ENCODE measurements at regions not wholly inside any gene's neighbourhood (a gene's known extent, or its start where the extent isn't known, plus 50 kb on each side); places are given as distances from the start of the nearest gene placed in this dataset.
"Not testable (repeated sequence)": the region's sequence is repeated elsewhere in the genome, so short reads cannot be mapped to it uniquely, and the experiment has no call there.

- DNase-seq: no peak
Measured at GRCh38 chr2:234564699-234565098, 67.8 kb upstream of the ARL4C start.

GRCh38 chr2:234559609-234560008 lies 62.7 kb upstream of the ARL4C start:
- no peak for DNase-seq

DNA sequence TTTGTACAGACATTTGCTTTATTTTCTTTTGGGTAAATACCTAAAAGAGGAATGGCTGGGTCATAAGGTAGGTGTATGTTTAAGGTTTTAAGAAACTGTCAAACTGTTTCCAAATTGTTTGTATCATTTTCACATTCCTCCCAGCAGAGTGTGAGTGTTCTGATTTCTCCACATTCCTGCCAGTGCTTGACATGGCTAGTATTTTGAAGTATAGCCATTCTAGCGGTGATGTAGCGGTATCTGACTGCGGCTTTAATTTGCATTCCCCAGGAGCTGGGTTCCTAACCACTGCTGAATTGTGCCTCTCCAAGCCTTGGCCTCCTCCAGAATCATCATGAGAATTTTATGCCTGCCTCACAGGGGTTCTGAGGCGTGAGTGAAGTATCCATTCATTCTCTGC lies 61.8 kb upstream of the ARL4C start:
- DNase-seq: no peak

DNA sequence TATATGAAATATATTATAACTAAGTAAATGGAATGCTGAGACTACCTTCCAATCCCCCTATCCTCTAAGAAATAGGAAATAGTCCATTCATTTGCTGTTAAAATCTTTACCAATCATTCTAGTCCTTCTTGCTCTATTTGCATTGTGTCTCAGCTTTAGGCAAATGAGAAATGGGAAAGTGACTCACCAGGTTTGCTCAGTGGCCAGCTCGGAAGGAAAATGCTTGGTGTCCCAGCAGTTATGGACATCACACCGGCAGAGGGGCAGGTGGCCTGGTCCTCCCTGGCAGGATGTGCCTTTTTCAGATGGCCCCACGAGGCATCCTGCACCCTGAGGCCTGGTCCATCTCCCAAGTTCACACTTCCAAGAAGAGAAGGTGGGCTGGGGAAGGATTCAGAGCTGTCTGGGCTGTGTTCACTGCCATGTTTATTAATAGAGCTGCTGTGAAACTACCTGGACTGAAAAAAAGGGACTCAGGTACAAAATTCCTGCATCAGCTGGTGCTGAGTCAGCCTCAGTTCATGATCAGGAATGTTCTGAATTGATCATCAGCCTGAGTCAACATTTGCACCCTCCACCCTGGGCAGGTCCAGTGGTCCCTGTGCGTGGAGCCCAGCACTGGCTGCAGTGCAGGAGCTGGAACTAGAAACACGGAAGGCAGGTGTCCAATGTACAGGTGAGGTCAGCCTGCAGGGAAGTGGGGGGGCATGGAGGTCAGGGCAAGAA lies 60.1 kb upstream of the ARL4C start:
- no peak for DNase-seq

DNA sequence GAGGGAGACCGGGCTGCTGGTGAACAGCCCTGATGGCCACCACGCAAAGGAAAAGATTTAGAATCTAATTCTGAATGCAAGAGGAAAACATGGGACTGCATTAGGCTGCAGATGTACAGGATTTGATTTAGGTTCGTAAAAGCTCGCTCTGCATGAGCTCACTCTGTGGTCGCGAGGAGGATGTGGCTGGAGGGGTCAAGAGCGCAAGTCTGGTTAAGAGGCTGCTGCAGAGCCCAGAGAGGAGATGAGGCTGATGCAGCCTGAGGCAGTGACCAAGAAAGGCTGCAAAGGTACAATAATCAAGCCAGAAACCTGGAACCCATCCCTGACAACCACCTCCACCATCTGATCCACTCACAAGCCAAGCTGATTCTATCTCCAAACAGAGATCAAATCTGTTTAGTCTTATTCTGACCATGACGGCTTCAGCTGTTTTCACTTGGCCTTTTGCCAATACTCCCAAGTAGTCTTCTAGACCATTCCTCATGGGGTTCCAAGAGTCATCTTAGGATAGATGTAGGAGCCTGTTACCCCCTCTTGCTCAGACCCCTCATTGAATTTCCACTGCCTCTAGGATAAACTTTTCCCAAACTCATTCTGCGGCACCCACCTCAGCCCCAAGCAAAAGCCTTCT lies 58.9 kb upstream of the ARL4C start:
- DNase-seq: no peak

- DNase-seq: no peak
Measured at GRCh38 chr2:234555161-234555560, 58.3 kb upstream of the ARL4C start.

DNA sequence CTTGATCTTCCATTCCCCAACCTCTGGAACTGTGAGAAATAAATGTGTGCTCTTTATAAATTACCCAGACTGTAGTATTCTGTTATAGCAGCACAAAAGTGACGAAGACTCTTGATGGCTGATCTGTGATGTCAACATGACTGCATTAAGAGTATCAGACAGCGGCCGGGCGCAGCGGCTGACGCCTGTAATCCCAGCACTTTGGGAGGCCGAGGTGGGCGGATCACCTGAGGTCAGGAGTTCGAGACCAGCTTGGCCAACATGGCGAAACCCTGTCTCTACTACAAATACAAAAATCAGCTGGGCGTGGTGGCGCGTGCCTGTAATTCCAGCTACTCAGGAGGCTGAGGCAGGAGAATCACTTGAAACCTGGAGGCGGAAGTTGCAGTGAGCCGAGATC lies 56.3 kb upstream of the ARL4C start:
- DNase-seq: not testable (repeated sequence)

DNA sequence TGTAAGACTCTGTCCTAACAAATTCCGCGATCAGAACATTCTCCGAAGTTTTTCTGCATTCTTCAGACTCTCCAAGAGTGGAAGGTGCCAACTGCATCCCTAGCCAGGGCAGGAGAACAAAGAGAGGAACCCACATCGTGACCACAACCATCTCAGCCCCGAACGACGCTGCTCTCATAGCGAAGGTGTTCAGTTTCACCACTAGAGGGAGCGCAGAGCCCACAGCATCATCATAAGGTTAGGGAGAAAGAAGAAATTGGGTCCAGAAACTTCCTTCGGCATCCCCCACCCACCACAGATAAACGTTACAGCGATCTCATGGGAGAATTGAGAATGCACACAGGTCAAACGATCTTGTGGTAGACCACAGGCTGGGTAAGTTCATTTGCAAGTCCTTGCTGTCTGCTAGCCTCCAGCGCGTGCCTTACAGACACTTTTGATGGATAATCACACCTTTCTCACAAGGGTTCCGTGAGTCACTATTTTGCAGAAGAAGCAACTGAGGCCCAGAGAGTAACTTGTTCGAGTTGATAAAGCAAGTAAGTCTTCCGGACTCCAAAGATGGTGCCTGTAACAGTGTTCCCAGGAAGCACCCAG lies 53.7 kb upstream of the ARL4C start:
- peak in 42 of 51 donors; percentile 4 to 74 (median 32) for DNase-seq

DNA sequence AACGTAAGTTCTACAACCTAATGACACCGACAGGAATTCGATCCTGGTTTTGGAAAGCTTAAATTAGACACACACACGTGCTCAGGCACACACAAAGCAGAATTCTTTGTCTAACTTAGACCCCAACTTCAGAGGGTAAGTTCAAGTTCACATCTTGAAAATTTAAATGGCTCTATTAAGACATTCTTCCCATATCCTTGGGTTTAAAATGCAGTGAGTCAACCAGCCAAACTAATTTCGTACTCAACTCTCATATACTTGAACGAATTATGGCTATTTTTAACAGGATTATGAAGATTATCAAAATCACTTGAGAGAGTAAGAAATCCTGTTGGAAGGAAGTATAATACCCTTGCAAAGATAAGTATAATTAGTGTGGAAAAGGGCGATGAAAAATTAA lies 53.2 kb upstream of the ARL4C start:
- DNase-seq: no peak

DNA sequence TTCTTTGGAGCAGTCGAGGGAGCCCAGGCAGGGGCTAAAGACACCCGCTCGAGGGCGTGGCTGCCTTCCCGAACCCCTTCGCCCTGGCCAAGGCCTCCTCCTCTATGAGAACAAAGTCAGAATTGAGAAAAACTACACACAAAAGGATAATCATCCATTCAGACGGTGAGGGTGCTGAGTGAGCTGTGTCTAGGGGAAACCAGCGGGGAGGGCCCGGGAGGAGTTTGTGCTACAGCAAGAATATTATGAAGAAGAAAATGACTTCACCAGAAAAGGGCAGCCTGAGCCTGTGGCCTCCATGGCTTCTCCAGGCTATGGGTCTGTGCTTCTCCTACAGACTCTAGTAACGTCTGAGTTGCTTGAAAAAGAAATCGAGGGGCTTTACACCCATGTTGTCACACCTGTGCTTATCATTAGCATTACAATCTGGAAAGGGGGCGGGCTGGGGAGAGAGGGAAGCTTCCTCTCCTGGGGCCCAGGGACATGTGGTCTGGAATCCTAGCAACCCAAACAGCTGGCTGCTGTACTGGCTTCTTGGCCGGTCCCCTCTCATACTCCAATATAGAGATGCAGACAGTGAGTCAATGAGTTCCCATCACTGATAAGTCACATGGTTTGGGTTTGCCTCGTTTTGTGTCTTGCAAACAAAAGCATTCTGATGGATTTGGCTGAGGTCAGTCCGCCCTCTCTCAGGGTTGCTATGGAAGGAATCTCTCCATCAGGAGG lies 52.0 kb upstream of the ARL4C start:
- DNase-seq: peak in 5 of 51 donors; percentile 13 to 47 (median 20)

DNA sequence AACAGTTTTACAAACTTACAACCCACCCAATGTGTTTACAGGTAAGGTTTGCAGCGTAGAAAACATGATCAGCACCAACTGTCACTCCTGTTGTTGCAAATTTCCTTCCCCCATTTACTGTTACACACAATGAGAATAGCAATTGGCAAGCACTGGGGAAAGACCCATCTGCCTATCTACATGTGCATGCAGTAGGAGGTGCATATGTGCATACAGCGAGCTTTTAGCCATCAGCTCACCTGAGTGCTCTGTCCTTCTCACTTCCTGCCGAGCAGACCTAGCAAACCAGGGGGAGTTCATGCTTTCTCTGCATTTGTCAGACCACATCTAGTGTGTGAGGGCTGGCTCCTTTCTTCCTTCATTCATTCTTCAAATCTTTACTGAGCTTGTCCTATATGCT lies 49.9 kb upstream of the ARL4C start:
- DNase-seq: no peak
